Cortex of kidney (tissue), 1 donor: ENCODE measurements at regions not wholly inside any gene's neighbourhood (a gene's known extent, or its start where the extent isn't known, plus 50 kb on each side); places are given as distances from the start of the nearest gene placed in this dataset.

Experiments
- DNase-seq: peaks from one replicate; lab custom pipeline; 2025; lab: John Stamatoyannopoulos, UW

DNA sequence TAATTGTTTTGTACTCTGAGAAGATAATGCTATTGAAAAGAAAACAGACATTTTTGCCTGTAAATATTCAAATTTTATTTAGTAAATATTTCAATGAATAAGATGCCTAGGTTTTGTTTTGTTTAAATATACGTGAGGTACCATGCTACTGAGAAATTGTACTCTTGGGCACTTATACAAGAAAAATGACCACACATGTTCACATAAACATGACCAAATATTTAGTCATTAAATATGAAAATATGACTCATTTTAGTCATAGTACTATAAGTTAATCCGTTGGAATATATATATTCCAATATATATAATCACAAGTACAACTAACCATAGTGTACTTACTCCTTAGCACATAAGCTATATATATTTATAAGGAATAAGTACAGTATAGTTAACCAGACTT is 56.7 kb upstream of the ZNF804A start:
- DNase-seq = no peak

DNA sequence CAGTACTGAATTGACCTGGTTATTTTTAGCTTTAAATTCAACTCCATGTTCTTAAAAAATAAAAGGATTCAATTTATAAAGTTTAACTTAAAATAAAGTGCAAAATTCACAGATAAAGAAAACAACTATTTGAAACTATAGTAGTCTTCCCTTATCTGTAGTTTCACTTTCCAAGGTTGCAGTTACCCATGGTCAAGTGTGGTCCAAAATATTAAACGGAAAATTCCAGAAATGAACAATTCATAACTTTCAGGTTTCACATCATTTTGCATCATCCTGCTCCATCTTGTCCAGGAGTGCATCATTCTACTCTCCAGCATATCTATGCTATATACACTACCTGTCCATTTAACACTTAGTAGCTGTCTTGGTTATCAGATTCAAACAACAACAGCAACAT is 54.5 kb upstream of the ZNF804A start:
- no peak for DNase-seq
